ENCODE measurements at regions not wholly inside any gene's neighbourhood (a gene's known extent, or its start where the extent isn't known, plus 50 kb on each side); places are given as distances from the start of the nearest gene placed in this dataset.

- FAIRE-seq (no peak), DNase-seq (ENCODE audit: insufficient read length, low spot score) (no peak)
These were observed 72.8 kb downstream of the PSMG1 start for GRCh38 chr21:39110431-39110830.

GRCh38 chr21:39109596-39110210 lies 73.5 kb downstream of the PSMG1 start:
- DNase-seq (ENCODE audit: insufficient read length, low spot score) (no peak), FAIRE-seq (no peak)
- no peak for TF ChIP-seq CTCF (IDR thresholded peaks at IDR 0.05; ENCODE audit: insufficient read depth, missing control alignments)

More at GRCh38 chr21:39110431-39110830, 72.8 kb downstream of the PSMG1 start:
- no peak for TF ChIP-seq CTCF (IDR thresholded peaks at IDR 0.05; ENCODE audit: insufficient read depth, missing control alignments)

GRCh38 chr21:39109163-39109530 lies 74.1 kb downstream of the PSMG1 start:
- no peak for FAIRE-seq
- no peak for DNase-seq (ENCODE audit: insufficient read length, low spot score)
- no peak for TF ChIP-seq CTCF (IDR thresholded peaks at IDR 0.05; ENCODE audit: insufficient read depth, missing control alignments)

- no peak for DNase-seq (ENCODE audit: insufficient read length, low spot score)
- no peak for FAIRE-seq
These were observed 74.7 kb downstream of the PSMG1 start for GRCh38 chr21:39108291-39109162.

GRCh38 chr21:39107739-39108138 lies 75.5 kb downstream of the PSMG1 start:
- no peak for FAIRE-seq
- TF ChIP-seq CTCF (IDR thresholded peaks at IDR 0.05; ENCODE audit: insufficient read depth, missing control alignments): no peak
- DNase-seq (ENCODE audit: insufficient read length, low spot score): no peak

More at GRCh38 chr21:39108291-39109162, 74.7 kb downstream of the PSMG1 start:
- TF ChIP-seq CTCF (IDR thresholded peaks at IDR 0.05; ENCODE audit: insufficient read depth, missing control alignments): no peak

- DNase-seq (ENCODE audit: insufficient read length, low spot score) (no peak), FAIRE-seq (no peak)
- no peak for TF ChIP-seq CTCF (IDR thresholded peaks at IDR 0.05; ENCODE audit: insufficient read depth, missing control alignments)
These were observed 76.3 kb downstream of the PSMG1 start for GRCh38 chr21:39106881-39107462.
